D341Med (cell line): ENCODE measurements at regions not wholly inside any gene's neighbourhood (a gene's known extent, or its start where the extent isn't known, plus 50 kb on each side); places are given as distances from the start of the nearest gene placed in this dataset.

Experiments
- DNase-seq: peaks from one replicate; pipeline ENCODE4 v3.0.0; 2012; ENCODE audit warnings: low spot score

DNA sequence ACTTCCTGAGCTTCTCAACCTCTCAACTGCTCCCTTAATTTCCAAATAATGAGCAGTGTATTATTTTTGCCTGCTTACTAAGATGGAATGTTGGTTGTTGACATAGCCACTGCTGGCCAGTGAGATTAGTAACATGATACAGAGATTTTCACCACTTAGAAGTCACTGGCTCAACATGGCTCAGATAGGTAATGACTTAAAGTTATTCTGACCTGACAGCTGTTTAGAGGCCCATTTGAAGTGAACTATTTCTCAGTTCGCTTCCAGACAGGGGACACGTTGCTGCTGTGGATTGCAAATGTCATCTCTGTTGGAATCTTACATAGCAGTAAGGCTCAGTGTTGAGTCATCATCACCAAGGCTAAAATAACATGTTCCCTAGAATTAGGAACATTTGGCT, 490.2 kb downstream of the TLE4 start:
- no peak for DNase-seq

DNA sequence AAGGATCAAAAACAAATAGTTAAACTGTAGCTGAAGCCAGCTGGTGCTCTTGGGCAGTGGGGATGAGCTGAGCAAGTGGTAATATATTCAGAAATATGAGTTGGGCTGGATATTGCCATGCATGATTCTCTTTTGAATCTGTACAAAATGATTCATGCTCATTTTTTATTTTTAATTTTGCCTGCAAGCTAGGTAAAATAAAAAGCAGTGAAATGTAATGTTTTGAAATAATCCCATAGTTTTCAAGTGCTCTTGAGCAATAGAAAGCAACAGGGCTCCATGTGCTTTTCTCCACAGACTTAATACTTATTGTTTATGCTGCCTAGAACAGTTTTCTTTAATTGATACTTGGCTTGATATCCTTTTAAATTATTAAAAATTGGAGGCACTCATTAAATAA, 489.3 kb downstream of the TLE4 start:
- no peak for DNase-seq

DNA sequence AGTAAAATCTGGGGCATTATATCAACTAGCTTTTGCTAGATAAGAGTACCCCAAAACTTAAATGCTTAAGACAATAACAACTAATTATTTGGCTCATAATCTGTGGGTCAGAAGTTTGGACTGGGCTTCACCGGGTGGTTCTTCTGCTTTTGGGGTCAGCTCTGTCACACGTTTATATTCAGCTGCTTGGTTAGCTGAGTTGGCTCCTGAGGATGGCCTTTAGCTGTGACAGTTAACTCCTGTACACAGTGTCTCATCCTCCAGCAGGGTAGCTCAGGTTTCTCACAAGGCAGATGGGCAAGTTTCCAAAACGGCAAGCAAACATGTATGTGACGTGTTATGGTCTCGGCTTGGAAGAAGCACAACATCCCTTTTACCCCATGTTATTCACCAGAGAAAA, 488.2 kb downstream of the TLE4 start:
- DNase-seq: no peak

DNA sequence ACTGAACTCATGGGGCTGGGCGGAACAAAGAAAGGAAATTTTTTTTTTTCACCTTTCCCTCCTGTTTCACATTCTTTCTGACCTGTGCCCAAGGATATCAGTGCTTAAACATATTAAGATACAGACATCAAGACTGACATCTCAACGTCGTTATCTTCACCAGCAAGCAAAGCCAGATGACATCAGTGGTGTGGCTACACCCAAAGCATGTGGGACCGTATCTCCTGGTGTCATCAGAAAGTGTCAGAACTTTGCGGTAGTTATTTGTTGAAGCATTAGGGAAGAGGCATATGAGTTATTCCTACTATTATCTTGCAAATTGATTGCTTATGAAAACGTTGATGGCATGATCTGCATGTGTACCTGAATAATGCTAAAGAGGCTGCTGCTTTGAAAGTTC, 487.4 kb downstream of the TLE4 start:
- no peak for DNase-seq

DNA sequence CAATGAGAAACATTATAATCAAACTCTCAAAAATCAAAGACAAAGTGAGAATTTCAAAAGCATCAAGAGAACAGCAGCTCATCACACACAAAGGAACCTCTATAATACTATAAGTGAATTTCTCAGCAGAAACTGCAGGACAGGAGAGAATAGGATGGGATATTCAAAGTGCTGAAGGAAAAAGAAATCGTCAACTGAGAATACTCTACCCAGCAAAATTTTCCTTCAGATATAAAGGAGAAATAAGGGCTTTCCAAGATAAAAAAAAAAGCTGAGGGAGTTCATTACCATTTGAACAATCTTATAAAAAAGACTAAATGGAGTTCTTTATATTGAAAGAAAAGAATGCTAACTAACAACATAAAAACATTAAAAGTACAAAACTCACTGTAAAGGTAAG, 481.1 kb downstream of the TLE4 start:
- no peak for DNase-seq

DNA sequence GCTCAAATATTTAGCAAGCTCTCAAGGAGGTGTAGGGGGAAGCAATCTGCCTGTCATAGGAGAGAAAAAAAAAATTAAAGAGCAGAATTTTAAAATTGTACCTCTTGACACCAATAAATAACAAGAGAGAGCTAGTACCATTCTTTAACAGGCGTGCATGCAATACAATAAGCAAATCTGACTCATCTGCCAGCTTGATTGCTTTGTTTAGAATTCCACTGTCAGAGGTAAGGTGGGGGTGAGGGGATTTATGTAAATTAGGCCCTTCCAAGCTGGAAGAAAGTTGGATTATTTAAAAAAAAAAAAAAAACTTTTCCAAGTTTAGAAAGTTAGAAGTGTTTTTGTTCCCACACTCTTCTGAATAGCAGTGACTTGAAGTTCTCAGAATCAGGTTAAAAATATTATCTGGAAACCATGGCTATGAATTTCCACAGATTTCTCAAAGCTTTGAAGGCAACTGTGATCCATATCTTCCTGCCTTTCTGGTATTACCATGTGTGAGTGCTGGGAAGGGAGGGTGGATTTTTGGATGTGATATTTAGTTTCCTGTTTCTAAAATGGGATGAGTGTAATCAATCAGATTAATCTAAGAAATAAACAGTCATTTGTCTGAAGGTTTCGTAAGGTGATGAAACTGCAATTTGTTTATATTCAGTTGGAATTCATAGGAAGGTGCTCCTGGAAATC, 477.5 kb downstream of the TLE4 start:
- no peak for DNase-seq

DNA sequence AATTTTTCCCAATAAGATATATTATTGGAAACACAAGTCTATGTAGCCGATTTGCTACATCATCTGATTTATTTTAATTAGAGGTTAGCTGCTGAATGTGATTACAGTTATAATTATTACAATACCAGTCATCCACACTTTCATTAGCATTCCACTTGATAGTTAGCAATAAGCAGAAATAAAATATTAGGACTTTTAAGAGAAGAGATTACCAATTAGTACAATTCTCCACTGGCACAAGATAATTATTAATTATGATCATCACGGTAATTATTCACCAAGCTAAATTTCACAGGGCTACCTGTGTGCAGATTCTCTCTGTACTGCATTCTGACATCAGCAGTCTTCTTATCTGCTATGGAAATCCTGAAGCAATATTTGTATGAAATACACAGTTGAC, 474.7 kb downstream of the TLE4 start:
- no peak for DNase-seq

DNA sequence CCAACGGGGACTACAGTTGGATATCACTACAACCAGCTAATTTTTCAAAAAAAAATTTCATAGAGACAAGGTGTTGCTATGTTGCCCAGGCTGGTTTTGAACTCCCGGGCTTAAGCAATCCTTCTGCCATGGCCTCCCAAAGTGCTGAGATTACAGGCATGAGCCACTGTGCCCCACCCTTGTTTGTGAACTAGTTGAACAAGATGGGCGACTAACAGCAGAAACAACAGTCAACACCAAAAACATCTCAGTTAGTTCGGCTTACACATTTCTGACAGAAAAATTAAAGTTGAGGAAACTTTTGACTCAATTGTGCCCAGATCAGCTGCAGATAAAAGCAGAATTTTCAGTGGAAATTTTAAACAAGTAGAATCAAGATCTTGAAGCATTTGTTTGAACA, 470.1 kb downstream of the TLE4 start:
- no peak for DNase-seq

DNA sequence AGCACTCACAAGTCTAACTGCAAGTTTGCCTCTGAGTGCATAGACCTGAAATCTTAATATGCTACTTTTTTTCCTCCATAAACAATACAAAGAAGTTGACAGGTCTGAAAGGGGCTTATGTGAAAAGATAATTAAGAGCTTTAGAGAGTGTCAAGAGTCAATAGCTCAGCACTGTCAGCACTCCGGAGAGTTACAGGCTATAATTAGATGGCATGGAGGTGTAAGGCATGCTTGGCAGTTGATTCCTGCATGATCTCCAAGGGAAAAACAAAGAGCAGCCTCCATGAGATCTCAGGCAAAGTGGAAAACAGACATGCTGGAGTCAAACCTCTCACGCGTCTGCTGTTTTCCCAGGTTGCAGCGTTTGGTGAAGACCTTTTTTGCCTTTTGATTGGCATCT, 468.7 kb downstream of the TLE4 start:
- DNase-seq: peak; percentile 42

DNA sequence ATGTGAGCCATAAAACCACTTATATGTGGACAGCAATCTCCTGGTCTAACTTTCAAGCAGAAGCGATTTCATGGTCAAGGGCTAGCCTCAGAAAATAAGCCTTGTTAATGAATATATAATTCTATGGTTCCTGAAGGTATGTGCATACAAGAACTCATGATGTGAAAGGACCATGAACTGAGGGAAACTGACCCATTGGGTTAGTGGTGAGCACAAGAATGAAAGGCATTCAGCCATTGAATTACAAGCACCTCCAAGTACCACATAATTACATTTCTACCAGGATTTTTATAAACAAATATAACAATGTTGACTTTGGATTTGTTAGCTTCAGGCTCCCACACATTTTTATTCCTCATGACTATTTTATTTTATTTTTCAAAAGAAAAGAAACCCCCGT, 459.0 kb downstream of the TLE4 start:
- DNase-seq: no peak

DNA sequence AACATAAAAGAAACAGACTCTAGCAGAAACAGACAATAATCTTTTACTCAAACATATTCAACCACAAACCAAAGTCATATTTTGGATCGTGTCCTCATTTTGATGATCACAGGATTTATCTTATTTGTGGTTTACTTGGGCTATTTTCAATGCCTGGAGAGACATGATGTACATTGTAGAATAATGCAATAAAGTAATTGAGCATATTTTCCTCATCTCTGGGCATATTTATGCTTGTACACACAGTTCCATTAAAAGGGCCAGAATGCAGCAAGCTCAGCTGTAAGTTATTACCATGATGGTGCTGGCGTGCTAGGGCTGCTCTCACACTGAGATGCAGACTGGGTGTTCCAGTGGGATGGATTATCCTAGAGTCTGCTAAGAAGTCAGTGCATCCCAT, 456.7 kb downstream of the TLE4 start:
- no peak for DNase-seq

DNA sequence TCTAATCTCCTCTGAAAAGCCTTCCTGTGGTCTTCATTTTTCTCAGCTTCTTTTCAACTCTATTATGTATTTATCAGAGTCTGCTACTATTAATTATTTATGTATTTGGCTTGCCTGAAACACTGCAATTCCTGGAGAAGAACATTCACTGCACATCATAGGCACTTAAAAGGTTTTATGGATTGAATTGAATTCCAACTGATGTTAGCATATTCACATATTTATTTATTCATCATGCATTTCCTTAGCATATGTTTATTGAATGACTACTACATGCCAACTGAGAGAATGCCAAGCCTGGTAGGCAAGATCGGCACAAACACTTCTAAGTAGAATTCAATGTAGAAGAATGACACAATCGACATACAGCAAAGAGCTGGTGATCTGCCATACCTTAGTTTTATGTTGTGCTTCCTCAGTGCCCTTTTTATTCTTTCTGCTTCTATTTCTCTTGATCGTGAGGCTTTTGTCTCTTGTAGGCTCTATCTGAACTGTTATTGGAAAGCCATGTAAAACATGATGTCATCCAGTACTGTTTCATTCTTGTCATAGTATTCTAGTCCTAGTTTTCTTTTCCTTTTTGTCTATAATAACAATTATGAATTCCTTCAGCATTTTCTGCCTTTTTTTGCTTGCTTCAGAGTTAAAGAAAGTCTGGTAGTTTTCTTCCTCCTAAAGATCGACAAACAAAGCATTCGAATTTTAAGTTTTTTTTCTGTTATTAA, 454.2 kb downstream of the TLE4 start:
- DNase-seq: no peak

DNA sequence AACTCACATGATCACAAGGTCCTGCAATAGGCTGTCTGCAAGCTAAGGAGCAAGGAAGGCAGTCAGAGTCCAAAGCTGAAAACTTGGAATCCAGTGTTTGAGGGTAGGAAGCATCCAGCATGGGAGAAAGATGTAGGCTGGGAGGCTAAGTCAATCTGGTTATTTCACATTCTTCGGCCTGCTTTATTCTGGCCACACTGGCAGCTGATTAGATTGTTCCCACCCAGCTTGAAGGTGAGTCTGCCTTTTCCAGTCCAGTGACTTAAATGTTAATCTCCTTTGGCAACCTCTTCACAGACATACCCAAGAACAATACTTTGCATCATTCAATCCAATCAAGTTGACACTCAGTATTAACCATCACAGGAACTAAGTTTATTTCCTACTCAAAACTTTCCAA, 453.4 kb downstream of the TLE4 start:
- no peak for DNase-seq

DNA sequence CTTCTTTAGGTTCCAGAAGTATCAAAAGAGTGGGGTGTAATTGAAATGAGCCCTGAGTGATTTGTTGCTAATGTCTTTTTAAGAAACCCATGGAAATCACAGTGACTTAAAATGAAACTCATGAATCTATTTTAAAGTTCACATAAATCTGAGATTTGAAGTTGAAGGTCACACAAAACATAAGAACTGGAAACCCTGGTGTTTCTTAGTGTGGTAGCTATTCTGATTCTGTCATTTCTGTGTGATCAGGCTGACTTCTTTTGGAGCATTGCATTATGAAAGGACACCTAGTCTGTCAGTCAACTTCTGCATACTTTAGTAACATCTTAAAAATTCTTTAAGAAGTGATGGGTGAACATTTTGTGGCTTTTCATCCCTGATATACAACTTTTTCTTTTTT, 448.8 kb downstream of the TLE4 start:
- DNase-seq: no peak

DNA sequence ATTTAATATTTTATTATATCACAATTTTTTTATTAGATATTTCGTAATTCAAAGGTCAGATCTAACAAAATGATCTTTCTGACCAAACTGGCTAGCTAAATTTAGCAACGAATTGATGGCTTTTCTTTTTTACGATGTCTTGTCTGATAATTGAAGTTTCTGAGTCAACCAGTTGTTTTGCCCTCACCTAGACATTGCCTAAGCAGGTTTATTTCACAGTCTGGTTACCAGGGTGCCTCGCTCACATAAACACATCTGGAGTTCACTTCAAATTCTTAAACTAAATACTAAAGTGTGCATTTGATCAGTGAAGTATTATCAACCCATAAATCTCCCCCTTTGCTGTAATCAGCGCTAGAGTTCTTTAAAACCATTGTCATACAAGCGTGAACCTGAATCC, 448.3 kb downstream of the TLE4 start:
- no peak for DNase-seq

DNA sequence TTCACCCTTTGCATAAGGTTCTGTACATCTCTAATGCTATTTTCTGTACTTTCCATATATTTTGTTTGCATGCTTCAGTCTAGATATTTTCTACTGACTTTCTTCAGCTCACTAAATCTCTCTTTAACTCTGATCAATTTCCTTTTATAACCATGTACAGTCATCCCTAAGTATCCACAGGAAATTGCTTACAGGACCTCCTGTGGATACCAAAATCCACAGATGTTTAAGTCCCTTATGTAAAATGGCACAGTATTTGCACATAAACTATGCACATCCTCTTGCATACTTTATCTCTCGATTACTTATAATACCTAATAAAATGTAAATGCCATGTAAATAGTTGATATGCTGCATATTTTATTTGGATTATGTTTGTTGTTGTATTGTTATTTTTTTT, 442.1 kb downstream of the TLE4 start:
- no peak for DNase-seq

DNA sequence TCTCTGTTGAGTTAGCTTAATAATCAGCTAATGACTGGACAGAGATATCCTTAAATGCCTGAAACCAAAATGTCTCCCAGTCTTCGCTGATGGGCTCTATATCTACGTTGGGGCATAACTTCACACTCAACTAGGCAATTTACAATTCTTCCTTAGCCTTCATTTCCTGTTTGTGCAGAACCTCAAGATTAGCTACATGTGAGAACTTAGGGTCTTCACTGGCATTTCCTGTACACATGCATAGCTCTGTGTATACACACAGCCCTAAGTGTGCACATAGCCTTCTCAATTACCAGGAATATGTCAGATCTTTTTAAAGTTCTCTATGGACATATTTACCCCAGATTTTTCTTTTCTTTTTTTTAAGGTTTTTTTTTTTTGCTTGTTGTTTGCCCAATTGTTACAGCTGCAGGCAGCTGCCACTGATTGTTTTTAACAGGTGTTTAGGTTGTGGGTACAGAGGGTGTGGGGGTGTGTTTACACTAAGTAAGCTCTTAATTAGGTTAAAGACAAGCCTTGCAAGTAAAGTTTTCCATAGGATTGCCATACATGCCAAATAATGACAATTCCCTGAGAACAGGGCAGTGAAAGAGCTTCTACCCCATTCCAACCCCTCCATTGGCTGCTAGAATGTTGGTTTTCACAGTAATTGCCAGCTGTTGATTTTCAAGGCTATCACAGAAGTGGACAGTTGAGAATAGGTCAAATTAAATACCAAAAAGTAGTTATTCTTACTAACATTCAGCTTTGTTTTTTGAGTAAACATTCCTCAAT, 441.0 kb downstream of the TLE4 start:
- no peak for DNase-seq

DNA sequence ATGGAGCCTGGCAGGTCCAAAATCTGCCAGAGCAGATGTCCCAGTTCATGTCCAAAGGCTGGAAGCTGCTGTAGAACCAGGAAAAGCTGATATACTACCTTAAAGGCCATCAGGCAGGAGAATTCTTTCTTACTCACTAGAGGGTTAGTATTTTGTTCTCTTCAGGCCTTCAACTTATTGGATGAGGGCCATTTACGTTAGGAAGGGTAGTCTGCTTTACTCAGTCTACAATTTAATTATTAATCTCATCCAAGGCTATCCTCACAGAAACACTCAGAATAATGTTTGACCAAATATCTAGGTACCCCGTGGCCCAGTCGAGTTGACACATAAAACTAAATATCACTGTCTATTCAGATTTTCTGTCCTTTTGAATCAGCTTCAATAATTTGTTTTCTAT, 437.4 kb downstream of the TLE4 start:
- no peak for DNase-seq

DNA sequence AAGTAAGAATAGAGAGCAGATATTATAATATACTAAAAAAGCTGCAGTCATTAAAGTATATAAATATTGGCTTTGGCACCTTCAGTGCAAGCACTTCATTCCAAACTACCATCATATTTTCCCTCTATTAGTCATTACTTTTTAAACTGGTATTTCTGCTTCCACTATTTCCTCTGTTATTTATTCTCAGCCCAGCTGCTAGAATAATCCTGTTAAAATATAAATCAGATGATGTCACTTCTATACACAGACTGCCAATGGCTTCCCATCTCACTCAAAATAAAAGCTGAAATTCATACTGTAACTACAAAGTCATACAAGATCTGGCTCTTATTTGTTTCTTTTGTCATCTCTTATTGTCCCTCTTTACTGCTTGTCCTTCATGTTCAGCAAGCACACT, 432.9 kb downstream of the TLE4 start:
- no peak for DNase-seq

DNA sequence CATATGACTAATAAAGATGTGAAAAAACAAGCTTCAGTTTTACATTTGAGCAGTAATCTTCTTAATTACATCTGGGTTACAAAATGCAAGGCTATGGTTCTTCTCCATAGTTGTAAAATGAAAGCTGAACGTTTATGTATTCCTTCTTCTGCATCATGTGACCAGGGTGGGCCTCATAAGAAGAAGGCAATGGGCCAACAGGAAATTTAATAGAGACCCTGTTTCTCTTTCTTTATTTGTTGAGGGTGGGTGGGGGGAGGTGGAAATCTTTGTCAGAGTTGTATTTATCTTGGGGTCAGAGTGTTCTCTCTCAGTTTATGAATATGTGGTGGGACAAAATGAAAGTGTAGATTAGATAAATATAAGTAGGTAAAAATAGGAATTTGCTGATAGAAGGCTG, 418.8 kb downstream of the TLE4 start:
- DNase-seq: no peak

DNA sequence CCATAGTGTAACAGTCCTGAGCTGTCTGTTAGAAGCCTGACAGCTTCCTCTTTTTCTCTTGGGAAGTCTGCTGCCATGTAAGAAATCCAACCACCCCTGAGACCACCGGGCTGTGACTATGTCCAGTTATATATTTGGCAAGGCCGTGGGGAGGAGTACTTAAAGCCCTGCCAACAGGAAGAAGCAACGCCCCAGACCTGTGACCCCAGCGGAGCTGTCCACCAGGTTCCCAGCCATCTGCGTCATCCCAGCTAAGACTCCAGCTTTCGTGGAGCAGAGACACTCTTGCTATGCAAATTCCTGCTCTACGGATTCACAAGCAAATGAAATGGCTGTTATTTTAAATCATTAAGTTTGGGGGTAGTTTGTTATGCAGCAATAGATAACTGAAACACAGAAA, 417.3 kb downstream of the TLE4 start:
- no peak for DNase-seq

DNA sequence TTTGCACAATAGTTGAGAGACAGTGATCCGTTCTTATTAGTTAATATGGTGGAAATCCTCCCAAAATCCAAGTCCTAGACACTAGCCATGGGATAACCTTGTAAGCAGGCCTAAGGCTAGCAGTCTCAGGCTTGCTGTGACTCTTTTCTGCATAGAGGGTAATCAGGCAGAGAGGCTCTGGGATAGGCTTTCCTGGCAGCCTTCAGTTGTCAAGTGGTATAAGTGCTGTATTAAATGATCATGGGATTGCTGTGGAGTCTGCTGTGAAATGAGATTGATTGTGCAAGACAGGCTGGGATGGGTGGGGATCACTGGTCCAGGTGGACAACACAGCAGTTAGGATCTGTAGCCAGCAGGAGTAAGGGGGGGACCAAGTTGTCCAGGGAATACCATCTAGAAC, 416.4 kb downstream of the TLE4 start:
- DNase-seq: no peak

DNA sequence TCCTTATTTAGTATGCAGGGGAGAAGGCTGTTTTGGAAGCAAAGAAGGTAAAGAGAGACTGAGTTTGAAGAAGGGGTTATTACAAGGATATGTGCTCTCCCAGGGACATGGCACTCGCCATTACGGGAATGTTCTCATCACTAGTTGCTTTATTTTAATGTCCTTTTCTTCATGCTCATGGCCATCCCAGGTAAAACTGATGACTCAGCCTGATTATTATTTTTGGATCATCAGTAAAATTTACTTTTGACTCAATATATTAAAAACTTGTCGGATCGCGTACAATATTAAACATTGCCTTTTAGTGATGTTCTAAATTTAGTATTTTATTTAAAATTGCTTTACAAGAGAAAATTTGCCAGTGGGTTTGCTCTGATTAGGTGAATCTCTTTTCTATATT, 414.7 kb downstream of the TLE4 start:
- DNase-seq: no peak
